ENCODE measurements at regions not wholly inside any gene's neighbourhood (a gene's known extent, or its start where the extent isn't known, plus 50 kb on each side); places are given as distances from the start of the nearest gene placed in this dataset.

DNA sequence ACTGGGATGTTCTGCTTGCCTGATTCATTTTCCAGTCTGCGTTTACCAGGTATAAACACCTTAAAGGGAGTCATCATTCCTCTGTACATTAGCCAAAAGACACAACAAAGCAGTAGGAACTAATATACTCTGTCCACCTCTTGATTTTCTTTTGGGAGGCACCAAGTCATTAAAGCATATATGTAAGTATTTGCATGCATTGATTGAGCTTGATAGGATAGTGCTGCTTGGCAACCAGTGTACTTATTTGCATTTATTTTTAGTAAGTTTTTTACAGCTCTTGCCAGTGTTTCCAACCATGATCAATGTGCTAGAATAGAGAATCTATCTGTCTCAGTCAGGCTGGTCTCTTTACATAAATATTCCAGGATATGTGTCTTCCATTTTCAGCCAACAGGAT lies 353.3 kb upstream of the SEMA3C start:
- no peak for TF ChIP-seq POLR2A (IDR thresholded peaks at IDR 0.05)
- TF ChIP-seq, protein P1, sequence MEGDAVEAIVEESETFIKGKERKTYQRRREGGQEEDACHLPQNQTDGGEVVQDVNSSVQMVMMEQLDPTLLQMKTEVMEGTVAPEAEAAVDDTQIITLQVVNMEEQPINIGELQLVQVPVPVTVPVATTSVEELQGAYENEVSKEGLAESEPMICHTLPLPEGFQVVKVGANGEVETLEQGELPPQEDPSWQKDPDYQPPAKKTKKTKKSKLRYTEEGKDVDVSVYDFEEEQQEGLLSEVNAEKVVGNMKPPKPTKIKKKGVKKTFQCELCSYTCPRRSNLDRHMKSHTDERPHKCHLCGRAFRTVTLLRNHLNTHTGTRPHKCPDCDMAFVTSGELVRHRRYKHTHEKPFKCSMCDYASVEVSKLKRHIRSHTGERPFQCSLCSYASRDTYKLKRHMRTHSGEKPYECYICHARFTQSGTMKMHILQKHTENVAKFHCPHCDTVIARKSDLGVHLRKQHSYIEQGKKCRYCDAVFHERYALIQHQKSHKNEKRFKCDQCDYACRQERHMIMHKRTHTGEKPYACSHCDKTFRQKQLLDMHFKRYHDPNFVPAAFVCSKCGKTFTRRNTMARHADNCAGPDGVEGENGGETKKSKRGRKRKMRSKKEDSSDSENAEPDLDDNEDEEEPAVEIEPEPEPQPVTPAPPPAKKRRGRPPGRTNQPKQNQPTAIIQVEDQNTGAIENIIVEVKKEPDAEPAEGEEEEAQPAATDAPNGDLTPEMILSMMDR (IDR thresholded peaks at IDR 0.05) = no peak
- no peak for TF ChIP-seq POLR2AphosphoS5 (IDR thresholded peaks at IDR 0.05)
